ENCODE measurements at regions not wholly inside any gene's neighbourhood (a gene's known extent, or its start where the extent isn't known, plus 50 kb on each side); places are given as distances from the start of the nearest gene placed in this dataset.

- TF ChIP-seq POLR2AphosphoS5 (IDR thresholded peaks at IDR 0.05; ENCODE audit: borderline replicate concordance, low read depth, low read length) (no peak), EZH2 (IDR thresholded peaks at IDR 0.05) (no peak), FOXP2 (optimal IDR thresholded peaks at IDR 0.05; ENCODE audit: control extremely low read depth, extremely low read length, insufficient read depth) (no peak)
These were observed 1339.4 kb downstream of the EFNB2 start for GRCh38 chr13:105196052-105196451.

All from SK-N-MC (cell line).